ENCODE measurements at regions not wholly inside any gene's neighbourhood (a gene's known extent, or its start where the extent isn't known, plus 50 kb on each side); places are given as distances from the start of the nearest gene placed in this dataset.

DNA sequence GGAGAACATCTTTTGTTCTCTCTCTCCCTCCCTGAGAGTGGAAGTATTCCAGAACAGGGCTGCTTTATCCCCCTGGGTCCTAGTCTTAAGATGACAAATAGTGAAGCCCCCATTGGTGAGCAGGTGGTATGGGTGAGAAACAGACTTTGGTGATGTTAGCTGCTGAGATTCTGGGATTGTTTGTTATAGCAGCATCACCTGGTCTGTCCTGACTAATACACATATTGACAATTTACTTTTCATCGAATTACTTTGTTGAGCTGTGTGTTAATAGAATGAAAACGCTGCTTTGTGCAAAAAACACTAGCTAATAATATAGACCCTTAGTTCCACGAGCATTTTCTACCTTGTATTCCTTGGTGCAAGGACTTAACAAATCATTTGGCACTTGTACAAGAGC lies 133.5 kb downstream of the ASMT start:
- H3K36me3 ChIP-seq (ENCODE audit: insufficient read depth, low read length) = no peaks in the 10 kb centered on the region
- no peaks in the 10 kb centered on the region for H3K9me2 ChIP-seq (replicated peaks; ENCODE audit: low read depth, low read length)
- no peaks in the 10 kb centered on the region for H3K79me2 ChIP-seq (ENCODE audit: insufficient read depth, low read length)
- H3K4me3 ChIP-seq (ENCODE audit: low read length, poor library complexity, severe bottlenecking) = no peak overlapping the region
- H4K20me1 ChIP-seq (ENCODE audit: insufficient read depth, low read length, poor library complexity, severe bottlenecking) = no peaks in the 10 kb centered on the region
- no peak overlapping the region for H3K4me2 ChIP-seq (ENCODE audit: low read depth, low read length, poor library complexity, severe bottlenecking)
- H3K27me3 ChIP-seq (ENCODE audit: insufficient read depth, low read length, poor library complexity, severe bottlenecking) = no peaks in the 10 kb centered on the region
- H3F3A ChIP-seq (ENCODE audit: low read depth) = no peaks in the 10 kb centered on the region
- no peak for TF ChIP-seq EZH2phosphoT487 (IDR thresholded peaks at IDR 0.05; ENCODE audit: borderline replicate concordance)
- TF ChIP-seq, protein P1, sequence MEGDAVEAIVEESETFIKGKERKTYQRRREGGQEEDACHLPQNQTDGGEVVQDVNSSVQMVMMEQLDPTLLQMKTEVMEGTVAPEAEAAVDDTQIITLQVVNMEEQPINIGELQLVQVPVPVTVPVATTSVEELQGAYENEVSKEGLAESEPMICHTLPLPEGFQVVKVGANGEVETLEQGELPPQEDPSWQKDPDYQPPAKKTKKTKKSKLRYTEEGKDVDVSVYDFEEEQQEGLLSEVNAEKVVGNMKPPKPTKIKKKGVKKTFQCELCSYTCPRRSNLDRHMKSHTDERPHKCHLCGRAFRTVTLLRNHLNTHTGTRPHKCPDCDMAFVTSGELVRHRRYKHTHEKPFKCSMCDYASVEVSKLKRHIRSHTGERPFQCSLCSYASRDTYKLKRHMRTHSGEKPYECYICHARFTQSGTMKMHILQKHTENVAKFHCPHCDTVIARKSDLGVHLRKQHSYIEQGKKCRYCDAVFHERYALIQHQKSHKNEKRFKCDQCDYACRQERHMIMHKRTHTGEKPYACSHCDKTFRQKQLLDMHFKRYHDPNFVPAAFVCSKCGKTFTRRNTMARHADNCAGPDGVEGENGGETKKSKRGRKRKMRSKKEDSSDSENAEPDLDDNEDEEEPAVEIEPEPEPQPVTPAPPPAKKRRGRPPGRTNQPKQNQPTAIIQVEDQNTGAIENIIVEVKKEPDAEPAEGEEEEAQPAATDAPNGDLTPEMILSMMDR (conservative IDR thresholded peaks at IDR 0.05; ENCODE audit: low read length) = no peak
- no peak overlapping the region for H2AFZ ChIP-seq (ENCODE audit: low read length)
- peaks cover 11% of the 10 kb centered on the region for H3K4me1 ChIP-seq (ENCODE audit: insufficient read depth, low read length, poor library complexity, severe bottlenecking)
- H3K9ac ChIP-seq (ENCODE audit: low read depth, low read length, poor library complexity, severe bottlenecking) = no peak overlapping the region
- H3K9me3 ChIP-seq (ENCODE audit: insufficient read depth, low read depth, low read length) = no peaks in the 10 kb centered on the region

DNA sequence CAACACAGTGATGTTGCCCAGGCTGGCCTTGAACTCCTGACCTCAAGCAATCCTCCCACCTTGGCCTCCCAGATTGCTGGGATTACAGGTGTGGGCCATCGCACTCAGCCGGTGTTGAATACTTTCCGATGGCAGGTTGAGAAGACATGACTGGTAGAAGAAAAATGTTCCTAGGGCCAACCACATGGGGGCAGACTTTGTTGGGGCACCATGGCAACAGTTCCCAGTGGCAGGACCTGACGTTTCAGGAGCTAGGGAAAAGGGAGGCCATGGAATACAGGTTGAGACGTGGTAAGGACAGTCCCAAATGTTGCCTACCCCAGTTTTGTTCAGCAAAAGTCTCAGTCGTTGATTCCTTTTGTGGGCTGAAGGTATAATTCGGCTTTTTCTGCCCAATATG lies 134.6 kb downstream of the ASMT start:
- Histone ChIP-seq H4K20me1 (ENCODE audit: insufficient read depth, low read length, poor library complexity, severe bottlenecking) (no peaks in the 10 kb centered on the region), H3K9ac (ENCODE audit: low read depth, low read length, poor library complexity, severe bottlenecking) (no peak overlapping the region), H3K27me3 (ENCODE audit: insufficient read depth, low read length, poor library complexity, severe bottlenecking) (no peaks in the 10 kb centered on the region), H3K79me2 (ENCODE audit: insufficient read depth, low read length) (no peaks in the 10 kb centered on the region), H3K4me2 (ENCODE audit: low read depth, low read length, poor library complexity, severe bottlenecking) (peak overlapping the region; percentile 51), H3K9me2 (replicated peaks; ENCODE audit: low read depth, low read length) (no peaks in the 10 kb centered on the region), H2AFZ (ENCODE audit: low read length) (no peak overlapping the region), H3F3A (ENCODE audit: low read depth) (no peaks in the 10 kb centered on the region), H3K4me1 (ENCODE audit: insufficient read depth, low read length, poor library complexity, severe bottlenecking) (peaks cover 11% of the 10 kb centered on the region), H3K9me3 (ENCODE audit: insufficient read depth, low read depth, low read length) (no peaks in the 10 kb centered on the region), H3K36me3 (ENCODE audit: insufficient read depth, low read length) (no peaks in the 10 kb centered on the region), H3K4me3 (ENCODE audit: low read length, poor library complexity, severe bottlenecking) (no peak overlapping the region)
- TF ChIP-seq, protein P1 (conservative IDR thresholded peaks at IDR 0.05; ENCODE audit: low read length) = peak; percentile 46
- no peak for TF ChIP-seq EZH2phosphoT487 (IDR thresholded peaks at IDR 0.05; ENCODE audit: borderline replicate concordance)

GRCh38 chrX:1750267-1750666 lies 135.4 kb downstream of the ASMT start:
- H3K27me3 ChIP-seq (ENCODE audit: insufficient read depth, low read length, poor library complexity, severe bottlenecking) = no peaks in the 10 kb centered on the region
- H3K4me2 ChIP-seq (ENCODE audit: low read depth, low read length, poor library complexity, severe bottlenecking) = peak overlapping the region; percentile 51
- no peak for TF ChIP-seq EZH2phosphoT487 (IDR thresholded peaks at IDR 0.05; ENCODE audit: borderline replicate concordance)
- TF ChIP-seq, protein P1 (conservative IDR thresholded peaks at IDR 0.05; ENCODE audit: low read length) = no peak
- H4K20me1 ChIP-seq (ENCODE audit: insufficient read depth, low read length, poor library complexity, severe bottlenecking) = no peaks in the 10 kb centered on the region
- peak overlapping the region; percentile 29 for H3K4me3 ChIP-seq (ENCODE audit: low read length, poor library complexity, severe bottlenecking)
- H3K79me2 ChIP-seq (ENCODE audit: insufficient read depth, low read length) = no peaks in the 10 kb centered on the region
- no peaks in the 10 kb centered on the region for H3K9me3 ChIP-seq (ENCODE audit: insufficient read depth, low read depth, low read length)
- H2AFZ ChIP-seq (ENCODE audit: low read length) = 0 out of 2 replicates have a peak overlapping the region, but pooled peaks have one; percentile 27
- peaks cover 11% of the 10 kb centered on the region for H3K4me1 ChIP-seq (ENCODE audit: insufficient read depth, low read length, poor library complexity, severe bottlenecking)
- H3K9me2 ChIP-seq (replicated peaks; ENCODE audit: low read depth, low read length) = no peaks in the 10 kb centered on the region
- H3K36me3 ChIP-seq (ENCODE audit: insufficient read depth, low read length) = no peaks in the 10 kb centered on the region
- no peak overlapping the region for H3K9ac ChIP-seq (ENCODE audit: low read depth, low read length, poor library complexity, severe bottlenecking)
- no peaks in the 10 kb centered on the region for H3F3A ChIP-seq (ENCODE audit: low read depth)

Measured in Loucy (cell line).